ENCODE measurements at regions not wholly inside any gene's neighbourhood (a gene's known extent, or its start where the extent isn't known, plus 50 kb on each side); places are given as distances from the start of the nearest gene placed in this dataset.

DNA sequence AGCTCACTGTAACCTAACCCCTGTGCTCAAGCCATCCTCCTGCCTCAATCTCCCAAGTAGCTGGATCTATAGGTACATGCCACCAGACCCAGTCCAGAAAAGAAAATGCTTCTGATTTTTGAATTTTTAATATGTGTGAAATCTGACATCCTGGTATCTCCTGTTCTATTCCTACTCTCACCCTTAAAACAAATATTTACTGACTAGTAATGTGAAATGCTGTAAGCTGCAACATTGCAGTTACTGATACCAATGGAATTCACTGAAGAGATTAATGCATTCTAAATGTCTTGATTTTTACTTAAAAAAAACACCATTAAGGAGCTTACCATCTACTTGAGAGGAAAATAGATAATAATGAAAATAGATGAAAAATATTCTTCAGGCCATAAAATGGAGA lies 162.7 kb upstream of the TSLP start:
- TF ChIP-seq, protein P1, sequence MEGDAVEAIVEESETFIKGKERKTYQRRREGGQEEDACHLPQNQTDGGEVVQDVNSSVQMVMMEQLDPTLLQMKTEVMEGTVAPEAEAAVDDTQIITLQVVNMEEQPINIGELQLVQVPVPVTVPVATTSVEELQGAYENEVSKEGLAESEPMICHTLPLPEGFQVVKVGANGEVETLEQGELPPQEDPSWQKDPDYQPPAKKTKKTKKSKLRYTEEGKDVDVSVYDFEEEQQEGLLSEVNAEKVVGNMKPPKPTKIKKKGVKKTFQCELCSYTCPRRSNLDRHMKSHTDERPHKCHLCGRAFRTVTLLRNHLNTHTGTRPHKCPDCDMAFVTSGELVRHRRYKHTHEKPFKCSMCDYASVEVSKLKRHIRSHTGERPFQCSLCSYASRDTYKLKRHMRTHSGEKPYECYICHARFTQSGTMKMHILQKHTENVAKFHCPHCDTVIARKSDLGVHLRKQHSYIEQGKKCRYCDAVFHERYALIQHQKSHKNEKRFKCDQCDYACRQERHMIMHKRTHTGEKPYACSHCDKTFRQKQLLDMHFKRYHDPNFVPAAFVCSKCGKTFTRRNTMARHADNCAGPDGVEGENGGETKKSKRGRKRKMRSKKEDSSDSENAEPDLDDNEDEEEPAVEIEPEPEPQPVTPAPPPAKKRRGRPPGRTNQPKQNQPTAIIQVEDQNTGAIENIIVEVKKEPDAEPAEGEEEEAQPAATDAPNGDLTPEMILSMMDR (IDR thresholded peaks at IDR 0.05) = no peak
- no peak for TF ChIP-seq POLR2A (IDR thresholded peaks at IDR 0.05)

All from suprapubic skin (tissue), 3 donors.